KMS-11 (cell line): ENCODE measurements at regions not wholly inside any gene's neighbourhood (a gene's known extent, or its start where the extent isn't known, plus 50 kb on each side); places are given as distances from the start of the nearest gene placed in this dataset.

Experiments used
- H2AFZ ChIP-seq: fragments of 200-600 bp; sonication (generic); 2 replicates; pipeline ENCODE4 v1.6.1; 2016; ENCODE audit warnings: antibody characterized with exemption, mixed run types, low read depth
- H3K27ac ChIP-seq: fragments of 200-600 bp; sonication (generic); 2 replicates; pipeline ENCODE4 v1.6.1; 2016; ENCODE audit warnings: mild to moderate bottlenecking, mixed run types
- H3K27me3 ChIP-seq: fragments of 200-600 bp; sonication (generic); 2 replicates; pipeline ENCODE4 v1.6.1; 2017; ENCODE audit warnings: mild to moderate bottlenecking, low read depth, mixed run types, moderate library complexity; ENCODE audit not compliant: insufficient read depth
- H3K36me3 ChIP-seq: fragments of 200-600 bp; sonication (generic); 2 replicates; pipeline ENCODE4 v1.6.1; 2017; ENCODE audit warnings: mild to moderate bottlenecking, mixed run types; ENCODE audit not compliant: insufficient read depth
- H3K4me1 ChIP-seq: fragments of 200-600 bp; sonication (generic); 2 replicates; pipeline ENCODE4 v1.6.1; 2016; ENCODE audit warnings: mild to moderate bottlenecking, low read depth, mixed run types; ENCODE audit not compliant: poor library complexity, severe bottlenecking
- H3K4me2 ChIP-seq: fragments of 200-600 bp; sonication (generic); 2 replicates; pipeline ENCODE4 v1.7.0; 2016; ENCODE audit warnings: mild to moderate bottlenecking, mixed run types
- H3K4me3 ChIP-seq: fragments of 200-600 bp; sonication (generic); IDR thresholded peaks from 2 replicates; pipeline ENCODE4 v1.6.1; 2017; ENCODE audit warnings: low read depth, low read length, mixed read lengths; ENCODE audit not compliant: insufficient read depth
- H3K79me2 ChIP-seq: fragments of 200-600 bp; sonication (generic); 2 replicates; pipeline ENCODE4 v1.6.1; 2016; ENCODE audit warnings: low read depth, mixed run types; ENCODE audit not compliant: insufficient read depth
- H3K9ac ChIP-seq: fragments of 200-600 bp; sonication (generic); 2 replicates; pipeline ENCODE4 v1.6.1; 2016; ENCODE audit warnings: mild to moderate bottlenecking, mixed run types
- H4K20me1 ChIP-seq: fragments of 200-600 bp; sonication (generic); 2 replicates; pipeline ENCODE4 v1.6.1; 2016; ENCODE audit warnings: mild to moderate bottlenecking, mixed run types; ENCODE audit not compliant: insufficient read depth
- CTCF ChIP-seq: fragments of 200-600 bp; sonication (generic); conservative IDR thresholded peaks from 2 replicates; pipeline ENCODE4 v1.6.1; 2017; ENCODE audit warnings: low read depth, mild to moderate bottlenecking, antibody characterized with exemption, low read length, moderate library complexity, mixed read lengths

GRCh38 chr4:11118513-11118912, 310.2 kb downstream of the HS3ST1 start:
- no peak overlapping the region for H3K27ac ChIP-seq
- H3K4me2 ChIP-seq: no peak overlapping the region
- TF ChIP-seq CTCF: no peak
- H3K36me3 ChIP-seq: no peaks in the 10 kb centered on the region
- no peak overlapping the region for H2AFZ ChIP-seq
- no peak overlapping the region for H3K4me3 ChIP-seq
- no peaks in the 10 kb centered on the region for H3K79me2 ChIP-seq
- no peak overlapping the region for H3K9ac ChIP-seq
- no peaks in the 10 kb centered on the region for H3K4me1 ChIP-seq
- H4K20me1 ChIP-seq: no peaks in the 10 kb centered on the region
- no peaks in the 10 kb centered on the region for H3K27me3 ChIP-seq

GRCh38 chr4:11116940-11117339, 311.8 kb downstream of the HS3ST1 start:
- H2AFZ ChIP-seq: no peak overlapping the region
- H3K27ac ChIP-seq: no peak overlapping the region
- H3K4me1 ChIP-seq: no peaks in the 10 kb centered on the region
- no peak for TF ChIP-seq CTCF
- H3K79me2 ChIP-seq: no peaks in the 10 kb centered on the region
- H3K4me2 ChIP-seq: no peak overlapping the region
- no peaks in the 10 kb centered on the region for H3K27me3 ChIP-seq
- H3K36me3 ChIP-seq: no peaks in the 10 kb centered on the region
- no peaks in the 10 kb centered on the region for H4K20me1 ChIP-seq
- no peak overlapping the region for H3K9ac ChIP-seq
- H3K4me3 ChIP-seq: no peak overlapping the region

GRCh38 chr4:11111876-11112275, 316.8 kb downstream of the HS3ST1 start:
- TF ChIP-seq CTCF: no peak
- H3K4me3 ChIP-seq: no peak overlapping the region
- no peaks in the 10 kb centered on the region for H3K36me3 ChIP-seq
- no peaks in the 10 kb centered on the region for H3K27me3 ChIP-seq
- H3K79me2 ChIP-seq: no peaks in the 10 kb centered on the region
- H2AFZ ChIP-seq: no peak overlapping the region
- H3K4me2 ChIP-seq: no peak overlapping the region
- H3K9ac ChIP-seq: no peak overlapping the region
- H4K20me1 ChIP-seq: no peaks in the 10 kb centered on the region
- no peak overlapping the region for H3K27ac ChIP-seq
- no peaks in the 10 kb centered on the region for H3K4me1 ChIP-seq

GRCh38 chr4:11111370-11111769, 317.3 kb downstream of the HS3ST1 start:
- Histone ChIP-seq H2AFZ (no peak overlapping the region), H3K36me3 (no peaks in the 10 kb centered on the region), H3K27ac (no peak overlapping the region), H3K79me2 (no peaks in the 10 kb centered on the region), H3K4me3 (no peak overlapping the region), H3K4me1 (no peaks in the 10 kb centered on the region), H3K4me2 (no peak overlapping the region), H3K9ac (no peak overlapping the region), H4K20me1 (no peaks in the 10 kb centered on the region), H3K27me3 (no peaks in the 10 kb centered on the region)
- TF ChIP-seq CTCF: no peak

GRCh38 chr4:11106759-11107158, 321.9 kb downstream of the HS3ST1 start:
- Histone ChIP-seq H4K20me1 (no peaks in the 10 kb centered on the region), H3K4me3 (no peak overlapping the region), H3K79me2 (no peaks in the 10 kb centered on the region), H3K27ac (no peak overlapping the region), H3K9ac (no peak overlapping the region), H3K4me2 (no peak overlapping the region), H2AFZ (no peak overlapping the region), H3K36me3 (no peaks in the 10 kb centered on the region), H3K4me1 (no peaks in the 10 kb centered on the region), H3K27me3 (no peaks in the 10 kb centered on the region)
- TF ChIP-seq CTCF: no peak
